ENCODE measurements at regions not wholly inside any gene's neighbourhood (a gene's known extent, or its start where the extent isn't known, plus 50 kb on each side); places are given as distances from the start of the nearest gene placed in this dataset.

DNA sequence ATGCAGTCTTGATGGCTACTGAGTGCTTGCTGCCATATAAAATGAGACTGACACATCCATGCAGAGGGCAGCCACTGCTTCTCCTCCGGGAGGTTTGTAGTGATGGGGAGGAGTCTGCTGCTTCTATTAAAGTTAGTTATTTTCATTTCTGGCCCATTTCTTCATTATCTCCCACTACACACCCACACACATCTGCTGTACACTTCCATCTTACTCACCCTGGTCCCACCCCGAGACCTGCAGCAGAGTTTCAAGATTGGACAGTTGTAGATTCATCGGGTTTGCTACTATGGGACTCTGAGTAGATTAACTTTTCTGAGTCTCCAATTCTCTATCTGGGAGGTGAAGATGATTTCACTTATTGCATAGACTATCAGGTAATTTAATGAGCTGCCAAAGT lies 176.2 kb upstream of the SNX19 start:
- no peak overlapping the region for H3K4me3 ChIP-seq (ENCODE audit: low read depth, low read length)
- no peak overlapping the region for H3K27ac ChIP-seq (ENCODE audit: extremely low read depth, low read depth, low read length)
- TF ChIP-seq YY2 (tag by site-specific recombination; IDR thresholded peaks at IDR 0.05): no peak
- no peaks in the 10 kb centered on the region for H3K36me3 ChIP-seq (ENCODE audit: control insufficient read depth in 2 of 2, insufficient read depth in 1 of 2, low read length in 2 of 2)
- ChIA-PET POLR2A (no interaction called here), CTCF (no interaction called here)
- no peaks in the 10 kb centered on the region for H3K9me3 ChIP-seq (ENCODE audit: control insufficient read depth, insufficient read depth, low read depth, low read length)
- H3K4me1 ChIP-seq (ENCODE audit: control insufficient read depth, insufficient read depth, low read length): no peaks in the 10 kb centered on the region

GRCh38 chr11:131094827-131095226 lies 178.5 kb upstream of the SNX19 start:
- no peaks in the 10 kb centered on the region for H3K9me3 ChIP-seq (ENCODE audit: control insufficient read depth, insufficient read depth, low read depth, low read length)
- H3K4me1 ChIP-seq (ENCODE audit: control insufficient read depth, insufficient read depth, low read length): no peaks in the 10 kb centered on the region
- POLR2A ChIA-PET: no interaction called here
- CTCF ChIA-PET: no interaction called here
- TF ChIP-seq ZNF2 (tag by site-specific recombination; IDR thresholded peaks at IDR 0.05) (no peak), KLF7 (tag by site-specific recombination; IDR thresholded peaks at IDR 0.05; ENCODE audit: borderline replicate concordance) (no peak), ZNF658 (tag by site-specific recombination; IDR thresholded peaks at IDR 0.05) (no peak)
- no peaks in the 10 kb centered on the region for H3K36me3 ChIP-seq (ENCODE audit: control insufficient read depth in 2 of 2, insufficient read depth in 1 of 2, low read length in 2 of 2)
- H3K4me3 ChIP-seq (ENCODE audit: low read depth, low read length): no peak overlapping the region
- no peak overlapping the region for H3K27ac ChIP-seq (ENCODE audit: extremely low read depth, low read depth, low read length)

DNA sequence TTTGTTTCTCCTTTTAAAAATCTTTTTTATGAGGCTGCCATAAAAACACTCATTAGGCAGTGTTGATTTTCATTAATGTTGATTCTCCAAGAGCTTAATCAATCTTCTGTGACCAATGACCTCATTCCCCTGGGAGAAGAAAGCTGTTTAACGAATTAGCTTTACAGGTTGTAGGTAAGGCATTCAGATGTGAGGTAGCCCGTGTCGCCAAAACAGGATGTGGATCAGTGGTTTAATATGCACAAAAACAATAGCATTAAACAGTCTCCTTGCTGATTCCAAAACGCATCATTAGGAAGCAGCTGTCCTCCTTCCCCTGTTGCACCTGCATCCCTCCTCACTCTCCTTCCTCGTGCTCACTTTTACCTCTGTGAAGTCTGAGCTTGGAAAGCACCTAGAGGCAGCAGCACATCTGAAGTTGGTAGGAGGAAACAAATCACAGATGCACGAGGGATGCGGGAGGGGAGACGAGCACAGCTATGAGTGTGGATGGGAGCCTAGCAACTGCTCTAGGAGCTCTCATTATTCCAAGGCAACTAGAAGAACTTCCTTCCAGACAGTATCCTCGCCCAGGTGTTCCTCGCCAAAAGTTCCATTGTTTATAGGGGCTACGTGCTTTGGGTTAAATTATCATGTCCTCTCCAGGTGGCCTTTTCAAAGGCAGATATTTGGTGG lies 179.4 kb upstream of the SNX19 start:
- H3K36me3 ChIP-seq (ENCODE audit: control insufficient read depth in 2 of 2, insufficient read depth in 1 of 2, low read length in 2 of 2): no peaks in the 10 kb centered on the region
- ChIA-PET POLR2A (no interaction called here), CTCF (no interaction called here)
- H3K9me3 ChIP-seq (ENCODE audit: control insufficient read depth, insufficient read depth, low read depth, low read length): no peaks in the 10 kb centered on the region
- no peak overlapping the region for H3K27ac ChIP-seq (ENCODE audit: extremely low read depth, low read depth, low read length)
- no peak for TF ChIP-seq KLF8 (tag by site-specific recombination; IDR thresholded peaks at IDR 0.05)
- TF ChIP-seq ZFP41 (tag by site-specific recombination; IDR thresholded peaks at IDR 0.05; ENCODE audit: borderline replicate concordance): no peak
- TF ChIP-seq, protein P1, sequence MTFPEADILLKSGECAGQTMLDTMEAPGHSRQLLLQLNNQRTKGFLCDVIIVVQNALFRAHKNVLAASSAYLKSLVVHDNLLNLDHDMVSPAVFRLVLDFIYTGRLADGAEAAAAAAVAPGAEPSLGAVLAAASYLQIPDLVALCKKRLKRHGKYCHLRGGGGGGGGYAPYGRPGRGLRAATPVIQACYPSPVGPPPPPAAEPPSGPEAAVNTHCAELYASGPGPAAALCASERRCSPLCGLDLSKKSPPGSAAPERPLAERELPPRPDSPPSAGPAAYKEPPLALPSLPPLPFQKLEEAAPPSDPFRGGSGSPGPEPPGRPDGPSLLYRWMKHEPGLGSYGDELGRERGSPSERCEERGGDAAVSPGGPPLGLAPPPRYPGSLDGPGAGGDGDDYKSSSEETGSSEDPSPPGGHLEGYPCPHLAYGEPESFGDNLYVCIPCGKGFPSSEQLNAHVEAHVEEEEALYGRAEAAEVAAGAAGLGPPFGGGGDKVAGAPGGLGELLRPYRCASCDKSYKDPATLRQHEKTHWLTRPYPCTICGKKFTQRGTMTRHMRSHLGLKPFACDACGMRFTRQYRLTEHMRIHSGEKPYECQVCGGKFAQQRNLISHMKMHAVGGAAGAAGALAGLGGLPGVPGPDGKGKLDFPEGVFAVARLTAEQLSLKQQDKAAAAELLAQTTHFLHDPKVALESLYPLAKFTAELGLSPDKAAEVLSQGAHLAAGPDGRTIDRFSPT (tag by site-specific recombination; IDR thresholded peaks at IDR 0.05): no peak
- TF ChIP-seq, protein P2, sequence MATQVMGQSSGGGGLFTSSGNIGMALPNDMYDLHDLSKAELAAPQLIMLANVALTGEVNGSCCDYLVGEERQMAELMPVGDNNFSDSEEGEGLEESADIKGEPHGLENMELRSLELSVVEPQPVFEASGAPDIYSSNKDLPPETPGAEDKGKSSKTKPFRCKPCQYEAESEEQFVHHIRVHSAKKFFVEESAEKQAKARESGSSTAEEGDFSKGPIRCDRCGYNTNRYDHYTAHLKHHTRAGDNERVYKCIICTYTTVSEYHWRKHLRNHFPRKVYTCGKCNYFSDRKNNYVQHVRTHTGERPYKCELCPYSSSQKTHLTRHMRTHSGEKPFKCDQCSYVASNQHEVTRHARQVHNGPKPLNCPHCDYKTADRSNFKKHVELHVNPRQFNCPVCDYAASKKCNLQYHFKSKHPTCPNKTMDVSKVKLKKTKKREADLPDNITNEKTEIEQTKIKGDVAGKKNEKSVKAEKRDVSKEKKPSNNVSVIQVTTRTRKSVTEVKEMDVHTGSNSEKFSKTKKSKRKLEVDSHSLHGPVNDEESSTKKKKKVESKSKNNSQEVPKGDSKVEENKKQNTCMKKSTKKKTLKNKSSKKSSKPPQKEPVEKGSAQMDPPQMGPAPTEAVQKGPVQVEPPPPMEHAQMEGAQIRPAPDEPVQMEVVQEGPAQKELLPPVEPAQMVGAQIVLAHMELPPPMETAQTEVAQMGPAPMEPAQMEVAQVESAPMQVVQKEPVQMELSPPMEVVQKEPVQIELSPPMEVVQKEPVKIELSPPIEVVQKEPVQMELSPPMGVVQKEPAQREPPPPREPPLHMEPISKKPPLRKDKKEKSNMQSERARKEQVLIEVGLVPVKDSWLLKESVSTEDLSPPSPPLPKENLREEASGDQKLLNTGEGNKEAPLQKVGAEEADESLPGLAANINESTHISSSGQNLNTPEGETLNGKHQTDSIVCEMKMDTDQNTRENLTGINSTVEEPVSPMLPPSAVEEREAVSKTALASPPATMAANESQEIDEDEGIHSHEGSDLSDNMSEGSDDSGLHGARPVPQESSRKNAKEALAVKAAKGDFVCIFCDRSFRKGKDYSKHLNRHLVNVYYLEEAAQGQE (tag by site-specific recombination; IDR thresholded peaks at IDR 0.05): no peak
- TF ChIP-seq ZXDB (tag by site-specific recombination; IDR thresholded peaks at IDR 0.05): no peak
- no peaks in the 10 kb centered on the region for H3K4me1 ChIP-seq (ENCODE audit: control insufficient read depth, insufficient read depth, low read length)
- H3K4me3 ChIP-seq (ENCODE audit: low read depth, low read length): no peak overlapping the region

GRCh38 chr11:131099013-131099412 lies 182.7 kb upstream of the SNX19 start:
- H3K27ac ChIP-seq (ENCODE audit: extremely low read depth, low read depth, low read length): no peak overlapping the region
- no peaks in the 10 kb centered on the region for H3K4me1 ChIP-seq (ENCODE audit: control insufficient read depth, insufficient read depth, low read length)
- H3K9me3 ChIP-seq (ENCODE audit: control insufficient read depth, insufficient read depth, low read depth, low read length): no peaks in the 10 kb centered on the region
- no peaks in the 10 kb centered on the region for H3K36me3 ChIP-seq (ENCODE audit: control insufficient read depth in 2 of 2, insufficient read depth in 1 of 2, low read length in 2 of 2)
- CTCF ChIA-PET: no interaction called here
- H3K4me3 ChIP-seq (ENCODE audit: low read depth, low read length): no peak overlapping the region
- POLR2A ChIA-PET: no interaction called here
- TF ChIP-seq MZF1 (tag by site-specific recombination; IDR thresholded peaks at IDR 0.05; ENCODE audit: borderline replicate concordance) (no peak), ZNF843 (tag by site-specific recombination; IDR thresholded peaks at IDR 0.05) (no peak), ZNF211 (tag by site-specific recombination; IDR thresholded peaks at IDR 0.05; ENCODE audit: low read depth) (no peak), ZFP37 (tag by site-specific recombination; IDR thresholded peaks at IDR 0.05) (no peak), ZNF140 (tag by site-specific recombination; IDR thresholded peaks at IDR 0.05) (no peak), MEIS1 (CRISPR knock-in tag; IDR thresholded peaks at IDR 0.05; ENCODE audit: borderline replicate concordance) (no peak), SP2 (tag by site-specific recombination; IDR thresholded peaks at IDR 0.05) (no peak), ZNF623 (tag by site-specific recombination; IDR thresholded peaks at IDR 0.05) (no peak), ZNF404 (tag by site-specific recombination; IDR thresholded peaks at IDR 0.05) (no peak), ZBTB20 (tag by site-specific recombination; IDR thresholded peaks at IDR 0.05) (no peak), GFI1B (tag by site-specific recombination; IDR thresholded peaks at IDR 0.05) (no peak), ZNF658 (tag by site-specific recombination; IDR thresholded peaks at IDR 0.05) (no peak), ZNF473 (tag by site-specific recombination; IDR thresholded peaks at IDR 0.05) (no peak)
- TF ChIP-seq, protein P3, sequence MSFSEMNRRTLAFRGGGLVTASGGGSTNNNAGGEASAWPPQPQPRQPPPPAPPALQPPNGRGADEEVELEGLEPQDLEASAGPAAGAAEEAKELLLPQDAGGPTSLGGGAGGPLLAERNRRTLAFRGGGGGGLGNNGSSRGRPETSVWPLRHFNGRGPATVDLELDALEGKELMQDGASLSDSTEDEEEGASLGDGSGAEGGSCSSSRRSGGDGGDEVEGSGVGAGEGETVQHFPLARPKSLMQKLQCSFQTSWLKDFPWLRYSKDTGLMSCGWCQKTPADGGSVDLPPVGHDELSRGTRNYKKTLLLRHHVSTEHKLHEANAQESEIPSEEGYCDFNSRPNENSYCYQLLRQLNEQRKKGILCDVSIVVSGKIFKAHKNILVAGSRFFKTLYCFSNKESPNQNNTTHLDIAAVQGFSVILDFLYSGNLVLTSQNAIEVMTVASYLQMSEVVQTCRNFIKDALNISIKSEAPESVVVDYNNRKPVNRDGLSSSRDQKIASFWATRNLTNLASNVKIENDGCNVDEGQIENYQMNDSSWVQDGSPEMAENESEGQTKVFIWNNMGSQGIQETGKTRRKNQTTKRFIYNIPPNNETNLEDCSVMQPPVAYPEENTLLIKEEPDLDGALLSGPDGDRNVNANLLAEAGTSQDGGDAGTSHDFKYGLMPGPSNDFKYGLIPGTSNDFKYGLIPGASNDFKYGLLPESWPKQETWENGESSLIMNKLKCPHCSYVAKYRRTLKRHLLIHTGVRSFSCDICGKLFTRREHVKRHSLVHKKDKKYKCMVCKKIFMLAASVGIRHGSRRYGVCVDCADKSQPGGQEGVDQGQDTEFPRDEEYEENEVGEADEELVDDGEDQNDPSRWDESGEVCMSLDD (tag by site-specific recombination; IDR thresholded peaks at IDR 0.05): no peak

Measured in HEK293 (cell line).